ENCODE measurements at regions not wholly inside any gene's neighbourhood (a gene's known extent, or its start where the extent isn't known, plus 50 kb on each side); places are given as distances from the start of the nearest gene placed in this dataset.

DNA sequence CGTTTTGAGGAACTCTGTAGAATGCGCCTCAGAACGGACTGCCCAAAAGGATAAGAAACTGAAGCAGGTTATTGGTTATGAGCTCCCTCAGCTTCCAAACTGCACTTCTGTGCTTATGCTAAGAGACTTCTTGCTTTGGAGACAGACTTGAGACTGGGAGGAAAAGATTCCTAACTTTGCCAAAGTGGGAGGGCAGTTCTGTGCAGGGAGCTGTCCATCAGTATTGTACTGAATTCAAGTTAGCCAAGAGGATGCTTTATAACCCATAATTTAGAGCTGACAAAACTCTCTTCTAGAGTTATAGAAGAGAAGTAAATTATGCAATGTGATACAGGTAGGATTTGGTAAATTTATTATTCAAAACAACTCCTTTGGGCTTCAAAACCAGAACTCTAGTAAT lies 519.8 kb upstream of the GBE1 start:
- TF ChIP-seq CTCF (IDR thresholded peaks at IDR 0.05; ENCODE audit: insufficient read depth, low read depth, low read length): no peak
- CTCF ChIA-PET: no interaction called here
- no peak overlapping the region for H3K4me3 ChIP-seq (ENCODE audit: low read depth, low read length)
- POLR2A ChIA-PET: no interaction called here
- no peak for DNase-seq (ENCODE audit: low read depth)
- no peaks in the 10 kb centered on the region for H3K27me3 ChIP-seq (ENCODE audit: control insufficient read depth, insufficient read depth, low read length)
- H3K36me3 ChIP-seq (ENCODE audit: control insufficient read depth, insufficient read depth, low read length): no peaks in the 10 kb centered on the region

- H3K36me3 ChIP-seq (ENCODE audit: control insufficient read depth, insufficient read depth, low read length): no peaks in the 10 kb centered on the region
- ChIA-PET CTCF (no interaction called here), POLR2A (no interaction called here)
Observed at GRCh38 chr3:82276992-82277391, 515.5 kb upstream of the GBE1 start.

DNA sequence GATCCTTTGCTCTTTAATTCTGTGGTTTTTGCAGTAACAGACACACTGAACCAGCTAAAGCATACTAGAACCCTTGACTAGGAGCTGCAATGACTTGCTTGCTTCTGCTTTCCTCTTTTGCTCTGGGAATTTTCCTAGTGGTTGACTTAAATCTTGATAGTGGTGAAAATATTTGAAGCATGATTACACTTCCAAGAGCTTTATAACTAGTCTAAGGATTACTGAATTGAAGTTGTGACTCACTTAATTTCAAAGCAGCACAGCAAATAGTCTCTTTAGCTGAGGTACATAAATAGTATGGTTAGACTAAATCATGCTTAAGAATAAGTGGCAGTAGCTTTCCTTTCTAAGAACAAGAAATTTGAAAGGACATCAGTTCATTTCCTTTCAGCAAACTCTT lies 513.5 kb upstream of the GBE1 start:
- POLR2A ChIA-PET: no interaction called here
- CTCF ChIA-PET: no interaction called here
- no peak for DNase-seq (ENCODE audit: low read depth)
- no peak for TF ChIP-seq CTCF (IDR thresholded peaks at IDR 0.05; ENCODE audit: insufficient read depth, low read depth, low read length)
- no peaks in the 10 kb centered on the region for H3K36me3 ChIP-seq (ENCODE audit: control insufficient read depth, insufficient read depth, low read length)
- no peak overlapping the region for H3K4me3 ChIP-seq (ENCODE audit: low read depth, low read length)
- H3K27me3 ChIP-seq (ENCODE audit: control insufficient read depth, insufficient read depth, low read length): no peaks in the 10 kb centered on the region

More at GRCh38 chr3:82276992-82277391, 515.5 kb upstream of the GBE1 start:
- DNase-seq (ENCODE audit: low read depth): no peak
- TF ChIP-seq CTCF (IDR thresholded peaks at IDR 0.05; ENCODE audit: insufficient read depth, low read depth, low read length): no peak
- H3K4me3 ChIP-seq (ENCODE audit: low read depth, low read length): no peak overlapping the region
- no peaks in the 10 kb centered on the region for H3K27me3 ChIP-seq (ENCODE audit: control insufficient read depth, insufficient read depth, low read length)

GRCh38 chr3:82265747-82266146 lies 504.3 kb upstream of the GBE1 start:
- CTCF ChIA-PET: no interaction called here
- TF ChIP-seq CTCF (IDR thresholded peaks at IDR 0.05; ENCODE audit: insufficient read depth, low read depth, low read length): no peak

DNA sequence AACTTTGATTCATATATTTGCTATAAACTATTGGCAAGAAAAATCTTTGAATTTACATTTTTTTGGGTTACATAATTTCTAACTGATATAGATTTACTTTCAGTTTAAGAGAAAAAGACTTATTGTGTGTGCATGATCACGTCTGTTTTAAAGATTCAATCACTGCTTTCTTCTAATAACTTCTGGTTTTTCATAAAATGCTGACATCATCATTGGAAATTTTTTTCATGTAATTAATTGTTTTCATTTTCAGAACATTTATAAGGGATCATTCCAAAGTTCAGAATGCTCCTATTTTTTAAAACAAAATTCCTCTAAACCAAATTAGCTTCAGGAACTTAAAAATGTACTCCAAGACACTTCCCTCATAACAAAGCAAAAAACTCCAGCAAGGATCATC lies 500.7 kb upstream of the GBE1 start:
- POLR2A ChIA-PET: no interaction called here
- TF ChIP-seq CTCF (IDR thresholded peaks at IDR 0.05; ENCODE audit: insufficient read depth, low read depth, low read length): no peak
- DNase-seq (ENCODE audit: low read depth): no peak
- Histone ChIP-seq H3K36me3 (ENCODE audit: control insufficient read depth, insufficient read depth, low read length) (no peaks in the 10 kb centered on the region), H3K4me3 (ENCODE audit: low read depth, low read length) (no peak overlapping the region), H3K27me3 (ENCODE audit: control insufficient read depth, insufficient read depth, low read length) (no peaks in the 10 kb centered on the region)
- CTCF ChIA-PET: no interaction called here

More at GRCh38 chr3:82265747-82266146, 504.3 kb upstream of the GBE1 start:
- no peak for DNase-seq (ENCODE audit: low read depth)
- Histone ChIP-seq H3K4me3 (ENCODE audit: low read depth, low read length) (no peak overlapping the region), H3K27me3 (ENCODE audit: control insufficient read depth, insufficient read depth, low read length) (no peaks in the 10 kb centered on the region), H3K36me3 (ENCODE audit: control insufficient read depth, insufficient read depth, low read length) (no peaks in the 10 kb centered on the region)
- POLR2A ChIA-PET: no interaction called here
